ENCODE measurements at regions not wholly inside any gene's neighbourhood (a gene's known extent, or its start where the extent isn't known, plus 50 kb on each side); places are given as distances from the start of the nearest gene placed in this dataset.
"Not testable (repeated sequence)": the region's sequence is repeated elsewhere in the genome, so short reads cannot be mapped to it uniquely, and the experiment has no call there.

DNA sequence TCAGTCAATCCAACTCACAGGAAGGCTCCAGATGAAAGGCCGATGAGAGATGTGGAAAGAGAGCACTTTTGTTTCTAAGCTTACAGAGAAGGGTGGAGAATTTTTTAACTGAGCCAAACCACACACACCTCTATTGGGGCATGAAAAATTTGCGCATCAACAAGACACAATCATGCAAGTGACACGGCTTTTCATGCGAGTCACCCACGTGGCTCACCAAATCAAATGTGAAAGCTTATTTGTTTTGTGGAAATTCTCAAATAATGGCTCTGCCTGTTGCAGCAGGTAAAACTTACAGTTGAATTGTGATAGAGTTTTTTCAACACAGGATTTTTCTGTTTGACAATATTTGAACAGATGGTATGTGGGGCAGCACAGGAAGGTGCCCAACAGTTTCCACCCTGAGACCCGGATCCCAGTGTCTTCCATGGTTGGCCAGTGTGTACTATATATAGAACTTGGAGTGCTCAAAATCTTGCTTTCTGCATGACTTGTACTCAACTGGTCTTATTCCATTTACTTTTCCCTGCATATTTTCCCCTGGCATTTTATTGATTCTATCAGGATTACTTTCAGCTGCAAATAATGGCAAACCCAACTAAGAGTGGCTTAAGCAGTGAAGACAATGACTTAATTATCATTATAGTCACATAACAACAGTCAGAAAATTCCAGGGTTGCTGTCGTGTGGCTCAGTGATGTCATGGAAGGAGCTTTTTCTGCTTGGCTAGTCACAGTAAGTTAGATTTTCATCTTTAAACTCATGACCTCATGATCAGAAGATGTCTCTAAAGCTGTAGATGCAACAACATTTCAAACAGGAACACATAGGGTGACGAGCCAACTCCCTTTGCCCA, 90.6 kb upstream of the SIM2 start:
- Histone ChIP-seq H3K27me3 (ENCODE audit: control insufficient read depth in 5 of 5, insufficient read depth in 4 of 5, low read length in 5 of 5) (peaks cover 5 to 21% (median 16%) of the 10 kb centered on the region in 5 donors), H3K36me3 (ENCODE audit: control insufficient read depth in 5 of 5, insufficient read depth in 5 of 5, low read length in 5 of 5) (no peaks in the 10 kb centered on the region), H3K9ac (ENCODE audit: low read length in 5 of 5) (no peak overlapping the region), H3K9me3 (ENCODE audit: control insufficient read depth in 5 of 5, low read length in 5 of 5) (peaks cover 2 to 7% (median 4%) of the 10 kb centered on the region in 5 donors), H3K4me1 (ENCODE audit: control insufficient read depth in 5 of 5, insufficient read depth in 5 of 5, low read length in 5 of 5) (no peaks in the 10 kb centered on the region), H3K27ac (ENCODE audit: low read depth, low read length) (no peak overlapping the region), H3K4me3 (ENCODE audit: low read depth in 1 of 5, low read length in 5 of 5) (no peak overlapping the region)

DNA sequence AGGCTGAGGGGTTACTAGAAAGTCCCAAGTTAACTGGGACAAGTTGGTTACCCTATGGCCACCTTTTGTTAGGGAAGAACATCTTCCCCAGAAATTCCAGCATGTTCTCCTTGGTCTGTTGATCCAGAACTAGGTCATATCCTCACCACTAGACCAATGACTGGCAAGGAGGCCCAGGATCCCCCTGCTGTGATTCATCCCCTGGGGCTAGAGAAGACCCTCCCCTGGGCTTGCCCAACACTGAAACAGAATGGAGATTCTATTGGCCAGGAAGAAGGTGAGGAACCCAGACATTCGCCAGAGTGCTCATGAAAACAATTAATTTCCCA, 90.1 kb upstream of the SIM2 start:
- H3K27ac ChIP-seq (ENCODE audit: low read depth, low read length) = no peak overlapping the region
- no peaks in the 10 kb centered on the region for H3K4me1 ChIP-seq (ENCODE audit: control insufficient read depth in 5 of 5, insufficient read depth in 5 of 5, low read length in 5 of 5)
- peaks cover 2 to 7% (median 4%) of the 10 kb centered on the region in 5 donors for H3K9me3 ChIP-seq (ENCODE audit: control insufficient read depth in 5 of 5, low read length in 5 of 5)
- peaks cover 7 to 22% (median 16%) of the 10 kb centered on the region in 5 donors for H3K27me3 ChIP-seq (ENCODE audit: control insufficient read depth in 5 of 5, insufficient read depth in 4 of 5, low read length in 5 of 5)
- no peaks in the 10 kb centered on the region for H3K36me3 ChIP-seq (ENCODE audit: control insufficient read depth in 5 of 5, insufficient read depth in 5 of 5, low read length in 5 of 5)
- H3K9ac ChIP-seq (ENCODE audit: low read length in 5 of 5) = no peak overlapping the region
- no peak overlapping the region for H3K4me3 ChIP-seq (ENCODE audit: low read depth in 1 of 5, low read length in 5 of 5)

DNA sequence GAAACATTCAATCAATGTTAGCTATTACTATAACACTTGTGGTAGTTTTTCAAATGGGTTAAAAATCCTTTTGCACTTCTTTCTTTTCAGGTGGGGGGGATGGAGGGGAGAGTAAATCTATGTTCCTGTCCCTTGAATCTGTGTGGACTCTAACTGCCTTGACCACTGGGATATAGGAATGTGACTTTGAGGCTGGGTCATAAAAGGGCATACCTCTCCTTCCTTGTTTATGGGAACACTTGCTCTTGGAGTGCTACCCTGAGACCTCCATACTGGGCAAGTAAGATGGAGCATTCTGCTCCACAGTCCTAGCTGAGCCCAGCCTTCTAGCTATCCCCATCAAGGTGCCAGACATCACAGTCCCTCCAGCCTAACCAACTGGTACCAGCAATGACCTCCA, 89.3 kb upstream of the SIM2 start:
- H3K27me3 ChIP-seq (ENCODE audit: control insufficient read depth in 5 of 5, insufficient read depth in 4 of 5, low read length in 5 of 5) = peaks cover 7 to 22% (median 13%) of the 10 kb centered on the region in 5 donors

DNA sequence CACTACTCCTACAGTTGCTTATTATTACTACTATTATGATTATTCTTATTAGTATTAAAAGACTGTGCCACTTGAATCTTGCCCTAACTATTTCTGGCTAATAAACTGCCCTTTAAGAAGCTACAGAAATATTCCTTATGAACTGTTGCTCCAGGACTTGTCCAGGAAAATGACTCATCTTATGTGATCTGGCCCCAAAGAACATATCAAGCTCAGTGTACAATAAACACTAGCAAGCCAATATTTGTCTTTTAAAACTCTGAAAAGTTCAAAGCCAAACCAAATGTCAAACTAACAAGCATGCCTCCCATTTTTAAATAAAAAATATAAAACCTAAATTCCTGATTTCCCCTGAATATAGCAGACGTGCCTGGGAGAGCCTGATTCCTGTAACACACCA, 88.7 kb upstream of the SIM2 start:
- Histone ChIP-seq H3K36me3 (ENCODE audit: control insufficient read depth in 5 of 5, insufficient read depth in 5 of 5, low read length in 5 of 5) (no peaks in the 10 kb centered on the region), H3K27me3 (ENCODE audit: control insufficient read depth in 5 of 5, insufficient read depth in 4 of 5, low read length in 5 of 5) (peaks cover 7 to 17% (median 16%) of the 10 kb centered on the region in 5 donors), H3K9ac (ENCODE audit: low read length in 5 of 5) (no peak overlapping the region), H3K4me3 (ENCODE audit: low read depth in 1 of 5, low read length in 5 of 5) (no peak overlapping the region), H3K27ac (ENCODE audit: low read depth, low read length) (no peak overlapping the region), H3K9me3 (ENCODE audit: control insufficient read depth in 5 of 5, low read length in 5 of 5) (peaks cover 2 to 13% (median 7%) of the 10 kb centered on the region in 5 donors), H3K4me1 (ENCODE audit: control insufficient read depth in 5 of 5, insufficient read depth in 5 of 5, low read length in 5 of 5) (no peaks in the 10 kb centered on the region)

More for the DNA sequence above, 89.3 kb upstream of the SIM2 start:
- no peak overlapping the region for H3K27ac ChIP-seq (ENCODE audit: low read depth, low read length)
- peaks cover 2 to 8% (median 4%) of the 10 kb centered on the region in 5 donors for H3K9me3 ChIP-seq (ENCODE audit: control insufficient read depth in 5 of 5, low read length in 5 of 5)
- no peaks in the 10 kb centered on the region for H3K4me1 ChIP-seq (ENCODE audit: control insufficient read depth in 5 of 5, insufficient read depth in 5 of 5, low read length in 5 of 5)
- H3K36me3 ChIP-seq (ENCODE audit: control insufficient read depth in 5 of 5, insufficient read depth in 5 of 5, low read length in 5 of 5) = no peaks in the 10 kb centered on the region
- no peak overlapping the region for H3K4me3 ChIP-seq (ENCODE audit: low read depth in 1 of 5, low read length in 5 of 5)
- no peak overlapping the region for H3K9ac ChIP-seq (ENCODE audit: low read length in 5 of 5)

DNA sequence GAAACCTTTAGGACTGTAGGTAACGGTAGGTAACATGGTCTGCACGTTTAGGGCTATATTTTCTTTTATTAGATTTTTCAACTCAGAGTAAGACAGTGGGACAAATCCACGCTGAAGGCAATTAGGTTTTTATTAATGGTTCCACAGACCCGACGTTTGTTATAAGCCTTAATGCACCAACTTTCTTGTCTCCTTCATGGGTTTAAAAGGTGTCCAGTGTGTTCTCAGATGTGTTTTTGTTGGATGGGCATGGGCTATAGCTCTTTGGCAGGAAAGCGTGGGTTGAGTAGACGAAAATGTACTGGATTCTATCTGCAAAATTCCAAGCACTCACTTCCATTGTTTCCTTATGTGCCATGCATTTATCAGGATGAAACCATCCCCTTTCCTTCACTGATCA, 88.0 kb upstream of the SIM2 start:
- peaks cover 7 to 16% (median 14%) of the 10 kb centered on the region in 5 donors for H3K27me3 ChIP-seq (ENCODE audit: control insufficient read depth in 5 of 5, insufficient read depth in 4 of 5, low read length in 5 of 5)
- no peaks in the 10 kb centered on the region for H3K4me1 ChIP-seq (ENCODE audit: control insufficient read depth in 5 of 5, insufficient read depth in 5 of 5, low read length in 5 of 5)
- no peaks in the 10 kb centered on the region for H3K36me3 ChIP-seq (ENCODE audit: control insufficient read depth in 5 of 5, insufficient read depth in 5 of 5, low read length in 5 of 5)
- peaks cover 2 to 13% (median 7%) of the 10 kb centered on the region in 5 donors for H3K9me3 ChIP-seq (ENCODE audit: control insufficient read depth in 5 of 5, low read length in 5 of 5)
- H3K27ac ChIP-seq (ENCODE audit: low read depth, low read length) = no peak overlapping the region
- no peak overlapping the region for H3K9ac ChIP-seq (ENCODE audit: low read length in 5 of 5)
- no peak overlapping the region for H3K4me3 ChIP-seq (ENCODE audit: low read depth in 1 of 5, low read length in 5 of 5)

DNA sequence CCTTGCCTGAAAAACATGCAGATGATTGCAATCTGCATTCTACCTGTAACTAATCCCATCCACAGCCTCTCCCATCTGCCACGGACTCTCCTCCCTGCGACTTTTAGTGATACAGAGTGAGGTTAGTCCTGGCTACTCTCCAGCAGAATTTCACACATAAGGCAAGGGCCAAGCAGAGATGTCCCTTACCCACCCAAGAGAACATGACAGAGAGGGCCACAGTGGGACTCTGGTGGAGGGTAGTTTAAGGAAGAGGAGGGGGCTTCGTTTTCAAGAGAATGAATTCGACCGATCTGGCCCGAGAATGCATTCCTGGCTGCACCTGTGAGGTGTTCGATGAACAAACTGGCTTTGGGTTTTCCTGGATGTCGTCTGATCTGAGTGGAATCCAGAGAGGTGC, 87.5 kb upstream of the SIM2 start:
- H3K4me3 ChIP-seq (ENCODE audit: low read depth in 1 of 5, low read length in 5 of 5) = no peak overlapping the region
- H3K9me3 ChIP-seq (ENCODE audit: control insufficient read depth in 5 of 5, low read length in 5 of 5) = peaks cover 2 to 13% (median 9%) of the 10 kb centered on the region in 5 donors
- H3K36me3 ChIP-seq (ENCODE audit: control insufficient read depth in 5 of 5, insufficient read depth in 5 of 5, low read length in 5 of 5) = no peaks in the 10 kb centered on the region
- no peak overlapping the region for H3K27ac ChIP-seq (ENCODE audit: low read depth, low read length)
- H3K4me1 ChIP-seq (ENCODE audit: control insufficient read depth in 5 of 5, insufficient read depth in 5 of 5, low read length in 5 of 5) = no peaks in the 10 kb centered on the region
- peaks cover 4 to 14% (median 12%) of the 10 kb centered on the region in 5 donors for H3K27me3 ChIP-seq (ENCODE audit: control insufficient read depth in 5 of 5, insufficient read depth in 4 of 5, low read length in 5 of 5)
- H3K9ac ChIP-seq (ENCODE audit: low read length in 5 of 5) = no peak overlapping the region

DNA sequence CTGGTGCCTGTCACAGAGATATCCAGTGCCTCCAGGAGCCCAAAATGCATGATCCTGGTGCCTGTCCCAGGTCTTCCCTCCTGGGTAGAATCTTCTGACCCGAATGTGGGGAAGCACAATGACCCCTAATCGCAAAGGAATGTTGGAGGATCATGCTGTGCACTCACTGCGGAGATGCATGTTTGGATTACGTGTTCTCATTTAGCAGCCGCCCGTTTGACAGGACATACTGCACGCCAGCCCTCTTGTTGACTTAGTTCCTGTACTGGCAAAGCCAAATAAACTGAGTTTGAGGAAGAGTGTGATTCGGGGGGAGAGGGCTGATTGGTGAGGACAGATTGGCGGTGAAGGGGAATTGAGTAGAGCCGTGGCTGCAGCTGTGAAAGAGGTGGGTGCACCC, 85.9 kb upstream of the SIM2 start:
- no peak overlapping the region for H3K9ac ChIP-seq (ENCODE audit: low read length in 5 of 5)
- H3K9me3 ChIP-seq (ENCODE audit: control insufficient read depth in 5 of 5, low read length in 5 of 5) = peaks cover 2 to 16% (median 9%) of the 10 kb centered on the region in 5 donors
- H3K27me3 ChIP-seq (ENCODE audit: control insufficient read depth in 5 of 5, insufficient read depth in 4 of 5, low read length in 5 of 5) = peaks cover 4 to 11% (median 7%) of the 10 kb centered on the region in 5 donors
- no peak overlapping the region for H3K27ac ChIP-seq (ENCODE audit: low read depth, low read length)
- no peaks in the 10 kb centered on the region for H3K36me3 ChIP-seq (ENCODE audit: control insufficient read depth in 5 of 5, insufficient read depth in 5 of 5, low read length in 5 of 5)
- H3K4me1 ChIP-seq (ENCODE audit: control insufficient read depth in 5 of 5, insufficient read depth in 5 of 5, low read length in 5 of 5) = no peaks in the 10 kb centered on the region
- no peak overlapping the region for H3K4me3 ChIP-seq (ENCODE audit: low read depth in 1 of 5, low read length in 5 of 5)

DNA sequence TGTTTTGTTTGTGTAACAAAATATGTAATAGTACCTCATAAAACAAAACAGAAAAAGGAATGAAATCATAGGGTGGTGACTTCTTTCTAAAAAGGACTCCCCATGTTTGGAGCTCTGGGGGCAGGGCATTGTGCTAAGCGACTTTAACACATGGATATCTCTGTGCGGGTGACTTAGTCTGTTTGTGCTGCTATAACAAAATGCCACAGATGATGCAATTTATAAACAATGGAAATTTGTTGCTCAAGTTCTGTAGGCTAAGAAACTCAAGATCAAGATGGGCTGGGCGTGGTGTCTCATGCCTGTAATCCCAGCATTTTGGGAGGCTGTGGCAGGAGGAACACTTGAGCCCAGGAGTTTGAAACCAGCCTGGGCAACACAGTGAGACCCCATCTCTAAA, 85.4 kb upstream of the SIM2 start:
- peaks cover 4 to 11% (median 7%) of the 10 kb centered on the region in 5 donors for H3K27me3 ChIP-seq (ENCODE audit: control insufficient read depth in 5 of 5, insufficient read depth in 4 of 5, low read length in 5 of 5)
- no peaks in the 10 kb centered on the region for H3K36me3 ChIP-seq (ENCODE audit: control insufficient read depth in 5 of 5, insufficient read depth in 5 of 5, low read length in 5 of 5)
- peaks cover 2 to 16% (median 9%) of the 10 kb centered on the region in 5 donors for H3K9me3 ChIP-seq (ENCODE audit: control insufficient read depth in 5 of 5, low read length in 5 of 5)
- no peak overlapping the region for H3K27ac ChIP-seq (ENCODE audit: low read depth, low read length)
- H3K4me1 ChIP-seq (ENCODE audit: control insufficient read depth in 5 of 5, insufficient read depth in 5 of 5, low read length in 5 of 5) = no peaks in the 10 kb centered on the region
- H3K4me3 ChIP-seq (ENCODE audit: low read depth in 1 of 5, low read length in 5 of 5) = no peak overlapping the region
- H3K9ac ChIP-seq (ENCODE audit: low read length in 5 of 5) = no peak overlapping the region

DNA sequence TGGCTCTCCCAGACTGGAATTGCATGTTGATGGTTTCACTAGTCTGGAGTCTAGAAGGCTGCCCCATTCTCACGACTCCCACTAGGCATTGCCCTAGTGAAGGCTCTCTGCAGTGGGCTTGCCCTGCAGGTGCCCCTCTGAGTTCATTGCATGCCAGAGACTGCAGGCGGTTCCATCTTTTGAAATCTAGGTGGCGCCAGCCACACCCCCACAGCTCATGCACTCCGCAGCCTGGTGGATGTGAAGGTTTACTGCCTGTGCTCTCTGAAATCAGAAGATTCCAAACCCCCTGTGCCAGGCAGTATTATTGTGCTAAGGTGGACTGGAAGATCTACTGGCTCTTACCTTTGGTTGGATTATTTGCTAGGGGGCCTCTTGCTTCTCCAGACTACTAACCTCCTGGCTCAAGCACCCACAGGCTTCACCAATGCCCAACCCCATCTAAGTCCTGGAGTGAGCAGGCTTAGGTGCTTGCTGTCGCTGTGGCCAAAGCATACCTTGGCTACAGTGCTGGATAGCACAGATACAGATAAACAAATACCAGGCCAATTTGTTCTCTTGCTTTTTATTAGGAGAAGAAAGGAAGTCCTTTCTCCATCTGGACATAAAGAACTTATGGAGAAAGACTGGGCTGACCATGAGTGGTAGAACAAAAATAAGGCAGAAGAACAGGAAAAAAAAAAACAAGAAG, 83.5 kb upstream of the SIM2 start:
- no peak overlapping the region for H3K4me3 ChIP-seq (ENCODE audit: low read depth in 1 of 5, low read length in 5 of 5)
- H3K9me3 ChIP-seq (ENCODE audit: control insufficient read depth in 5 of 5, low read length in 5 of 5) = peaks cover 0 to 9% (median 5%) of the 10 kb centered on the region in 5 donors
- H3K27ac ChIP-seq (ENCODE audit: low read depth, low read length) = no peak overlapping the region
- no peaks in the 10 kb centered on the region for H3K36me3 ChIP-seq (ENCODE audit: control insufficient read depth in 5 of 5, insufficient read depth in 5 of 5, low read length in 5 of 5)
- peaks cover 4 to 11% (median 7%) of the 10 kb centered on the region in 5 donors for H3K27me3 ChIP-seq (ENCODE audit: control insufficient read depth in 5 of 5, insufficient read depth in 4 of 5, low read length in 5 of 5)
- no peak overlapping the region for H3K9ac ChIP-seq (ENCODE audit: low read length in 5 of 5)
- no peaks in the 10 kb centered on the region for H3K4me1 ChIP-seq (ENCODE audit: control insufficient read depth in 5 of 5, insufficient read depth in 5 of 5, low read length in 5 of 5)

DNA sequence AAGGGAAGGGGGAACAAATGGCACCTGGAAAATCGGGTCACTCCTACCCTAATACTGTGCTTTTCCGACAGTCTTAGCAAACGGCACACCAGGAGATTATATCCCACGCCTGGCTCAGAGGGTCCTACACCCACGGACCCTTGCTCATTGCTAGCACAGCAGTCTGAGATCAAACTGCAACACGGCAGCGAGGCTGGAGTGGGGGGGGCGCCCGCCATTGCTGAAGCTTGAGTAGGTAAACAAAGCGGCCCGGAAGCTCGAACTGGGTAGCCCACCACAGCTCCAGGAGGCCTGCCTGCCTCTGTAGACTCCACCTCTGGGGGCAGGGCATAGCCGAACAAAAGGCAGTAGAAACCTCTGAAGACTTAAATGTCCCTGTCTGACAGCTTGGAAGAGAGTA, 82.1 kb upstream of the SIM2 start:
- not testable (repeated sequence) for H3K9ac ChIP-seq (ENCODE audit: low read length in 5 of 5)

More for the DNA sequence above, 82.1 kb upstream of the SIM2 start:
- H3K4me3 ChIP-seq (ENCODE audit: low read depth in 1 of 5, low read length in 5 of 5); H3K27ac ChIP-seq (ENCODE audit: low read depth, low read length); H3K27me3 ChIP-seq (ENCODE audit: control insufficient read depth in 5 of 5, insufficient read depth in 4 of 5, low read length in 5 of 5); H3K4me1 ChIP-seq (ENCODE audit: control insufficient read depth in 5 of 5, insufficient read depth in 5 of 5, low read length in 5 of 5); H3K36me3 ChIP-seq (ENCODE audit: control insufficient read depth in 5 of 5, insufficient read depth in 5 of 5, low read length in 5 of 5); H3K9me3 ChIP-seq (ENCODE audit: control insufficient read depth in 5 of 5, low read length in 5 of 5): not testable (repeated sequence)

All from subcutaneous abdominal adipose tissue (tissue), 5 donors.